GM23338 (cell line): ENCODE measurements at regions not wholly inside any gene's neighbourhood (a gene's known extent, or its start where the extent isn't known, plus 50 kb on each side); places are given as distances from the start of the nearest gene placed in this dataset.

Experiments
- ATAC-seq: fragments of 200-7000 bp; cut with Tn5 transposase; 3 replicates; pipeline ENCODE4 v1.9.1; 2020
- DNase-seq: peaks from one replicate; pipeline ENCODE4 v3.0.0-alpha.2; 2015; ENCODE audit warnings: low spot score
- H2AFZ ChIP-seq: fragments of 200-600 bp; sonication (generic); 2 replicates; pipeline ENCODE4 v1.8.0; 2016; ENCODE audit warnings: antibody characterized with exemption, mild to moderate bottlenecking, moderate library complexity
- H3F3A ChIP-seq: fragments of 200-600 bp; sonication (generic); replicated peaks from 2 replicates; pipeline ENCODE4 v1.8.0; 2017; ENCODE audit warnings: antibody characterized with exemption, mixed run types, low read depth
- H3K27ac ChIP-seq: fragments of 200-600 bp; sonication (generic); 2 replicates; pipeline ENCODE4 v1.6.1; 2016; ENCODE audit warnings: low read depth
- H3K27me3 ChIP-seq: fragments of 200-600 bp; sonication (generic); 2 replicates; pipeline ENCODE4 v1.8.0; 2016; ENCODE audit warnings: mild to moderate bottlenecking, mixed run types, moderate library complexity; ENCODE audit not compliant: insufficient read depth
- H3K36me3 ChIP-seq: fragments of 200-600 bp; sonication (generic); 2 replicates; pipeline ENCODE4 v1.8.0; 2016; ENCODE audit warnings: mild to moderate bottlenecking; ENCODE audit not compliant: insufficient read depth
- H3K4me1 ChIP-seq: fragments of 200-600 bp; sonication (generic); 2 replicates; pipeline ENCODE4 v1.8.0; 2016; ENCODE audit warnings: mild to moderate bottlenecking, moderate library complexity; ENCODE audit not compliant: insufficient read depth
- H3K4me2 ChIP-seq: fragments of 200-600 bp; sonication (generic); 2 replicates; pipeline ENCODE4 v1.7.1; 2017; ENCODE audit warnings: mixed run types
- H3K4me3 ChIP-seq: fragments of 200-600 bp; sonication (generic); 2 replicates; pipeline ENCODE4 v1.6.1; 2016; ENCODE audit warnings: mixed run types
- H3K79me2 ChIP-seq: fragments of 200-600 bp; sonication (generic); replicated peaks from 2 replicates; pipeline ENCODE4 v1.8.0; 2017; ENCODE audit warnings: mild to moderate bottlenecking; ENCODE audit not compliant: insufficient read depth
- H3K9me2 ChIP-seq: fragments of 200-600 bp; sonication (generic); 2 replicates; pipeline ENCODE4 v1.8.0; 2017; ENCODE audit not compliant: insufficient read depth
- H4K20me1 ChIP-seq: fragments of 200-600 bp; sonication (generic); replicated peaks from 2 replicates; pipeline ENCODE4 v1.8.0; 2017; ENCODE audit warnings: mild to moderate bottlenecking; ENCODE audit not compliant: insufficient read depth
- H3K27ac Mint-ChIP-seq: 2 replicates; pipeline ENCODE4 v1.8.0; 2020; ENCODE audit warnings: inconsistent platforms, mild to moderate bottlenecking, moderate library complexity, mixed read lengths
- H3K27me3 Mint-ChIP-seq: 3 replicates; pipeline ENCODE4 v1.8.0; 2022; ENCODE audit warnings: low read depth, mild to moderate bottlenecking, moderate library complexity, mixed read lengths, inconsistent platforms; ENCODE audit not compliant: insufficient read depth, poor library complexity
- H3K36me3 Mint-ChIP-seq: 3 replicates; pipeline ENCODE4 v1.8.0; 2021; ENCODE audit warnings: low read depth, mild to moderate bottlenecking, inconsistent platforms, moderate library complexity, mixed read lengths
- H3K4me1 Mint-ChIP-seq: 3 replicates; pipeline ENCODE4 v1.8.0; 2020; ENCODE audit warnings: mild to moderate bottlenecking, inconsistent platforms, mixed read lengths
- H3K4me3 Mint-ChIP-seq: 3 replicates; pipeline ENCODE4 v1.8.0; 2021; ENCODE audit warnings: moderate library complexity, mild to moderate bottlenecking, inconsistent platforms, mixed read lengths
- H3K9me3 Mint-ChIP-seq: 3 replicates; pipeline ENCODE4 v1.8.0; 2020; ENCODE audit warnings: moderate library complexity, mild to moderate bottlenecking, inconsistent platforms, mixed read lengths
- CREB1 ChIP-seq: fragments of 250-450 bp; sonication (Bioruptor Pico); IDR thresholded peaks from 2 replicates; pipeline ENCODE4 v1.5.0; 2020; ENCODE audit warnings: low read depth, mild to moderate bottlenecking, moderate library complexity
- NANOG ChIP-seq: IDR thresholded peaks from 2 replicates; pipeline ENCODE4 v1.6.1; 2016; ENCODE audit warnings: antibody characterized with exemption, borderline replicate concordance
- REST ChIP-seq: IDR thresholded peaks from one replicate; pipeline ENCODE4 v1.6.1; 2018; ENCODE audit warnings: antibody characterized with exemption; ENCODE audit not compliant: unreplicated experiment
- STAT1 ChIP-seq: IDR thresholded peaks from one replicate; pipeline ENCODE4 v1.6.1; 2016; ENCODE audit warnings: antibody characterized with exemption; ENCODE audit not compliant: unreplicated experiment
- ZNF331 ChIP-seq: fragments of 250-450 bp; sonication (Bioruptor Pico); IDR thresholded peaks from 2 replicates; pipeline ENCODE4 v1.5.0; 2020; ENCODE audit warnings: low read depth, mild to moderate bottlenecking, moderate library complexity
- ZNF462 ChIP-seq: fragments of 250-450 bp; sonication (Bioruptor Pico); IDR thresholded peaks from 2 replicates; pipeline ENCODE4 v1.5.0; 2020; ENCODE audit warnings: mild to moderate bottlenecking, moderate library complexity

GRCh38 chr5:35335752-35336151 is 105.5 kb upstream of the PRLR start:
- H3K27ac Mint-ChIP-seq, result no peak overlapping the region; the same call in 1 of the 2 replicates
- H3K4me1 Mint-ChIP-seq, result peaks cover 36% of the 10 kb centered on the region
- H3K9me3 Mint-ChIP-seq, result peaks cover 9% of the 10 kb centered on the region
- Histone ChIP-seq H2AFZ (no peak overlapping the region), H3K4me3 (no peak overlapping the region), H3K27me3 (no peaks in the 10 kb centered on the region), H3F3A (no peaks in the 10 kb centered on the region), H3K79me2 (no peaks in the 10 kb centered on the region), H3K4me2 (no peak overlapping the region), H3K27ac (no peak overlapping the region), H4K20me1 (no peaks in the 10 kb centered on the region), H3K4me1 (peaks cover 16% of the 10 kb centered on the region), H3K9me2 (0 out of 2 replicates have a peak, but pooled peaks cover 3% of the 10 kb centered on the region), H3K36me3 (no peaks in the 10 kb centered on the region)
- ATAC-seq (no peak), DNase-seq (no peak)
- no peak overlapping the region for H3K4me3 Mint-ChIP-seq
- peaks cover 5% of the 10 kb centered on the region for H3K27me3 Mint-ChIP-seq
- H3K36me3 Mint-ChIP-seq, result peaks cover 7% of the 10 kb centered on the region; the same call in 2 of the 3 replicates
- TF ChIP-seq STAT1 (no peak), NANOG (no peak), REST (no peak), ZNF331 (CRISPR knock-in tag) (no peak), ZNF462 (no peak), CREB1 (CRISPR knock-in tag) (no peak)
